Gastrocnemius medialis (tissue), 4 donors: ENCODE measurements at regions not wholly inside any gene's neighbourhood (a gene's known extent, or its start where the extent isn't known, plus 50 kb on each side); places are given as distances from the start of the nearest gene placed in this dataset.

Experiments used
- ATAC-seq, 2 donors: fragments of 150-250 bp; one replicate each; pipeline ENCODE4 v1.9.1; 2016
- DNase-seq, 2 donors: peaks; one replicate each; pipeline ENCODE4 v3.0.0-alpha.2; 2019
- H3K27ac ChIP-seq, 4 donors: fragments of 200-600 bp; sonication (generic); 1 replicate in 1 of 4; 2 replicates in 3 of 4; pipeline ENCODE4 v1.5.1; 2016 to 2018; ENCODE audit warnings: mild to moderate bottlenecking in 2 of 4, moderate library complexity in 1 of 4
- H3K27me3 ChIP-seq, 3 donors: fragments of 200-600 bp; sonication (generic) in 2 of 3; 1 replicate in 1 of 3; 2 replicates in 2 of 3; pipeline versions ENCODE4 v1.5.1 to v1.6.0; 2016 to 2019; ENCODE audit warnings: mild to moderate bottlenecking in 1 of 3, moderate library complexity in 1 of 3
- H3K36me3 ChIP-seq, 2 donors: fragments of 200-600 bp; sonication (generic) in 1 of 2; one replicate each; pipeline ENCODE4 v1.5.1; 2017 to 2018
- H3K4me1 ChIP-seq, 2 donors: fragments of 200-600 bp; sonication (generic) in 1 of 2; one replicate each; pipeline ENCODE4 v1.5.1; 2016 to 2017; ENCODE audit warnings: mild to moderate bottlenecking in 2 of 2
- H3K4me3 ChIP-seq, 4 donors: fragments of 200-600 bp; sonication (generic) in 3 of 4; 1 replicate in 1 of 4; 2 replicates in 3 of 4; pipeline ENCODE4 v1.5.1; 2016 to 2019; ENCODE audit warnings: mild to moderate bottlenecking in 2 of 4
- H3K9me3 ChIP-seq, 3 donors: fragments of 200-600 bp; sonication (generic) in 2 of 3; 1 replicate in 1 of 3; 2 replicates in 2 of 3; pipeline ENCODE4 v1.5.1; 2016 to 2019
- POLR2A ChIP-seq, 2 donors: fragments of 450-650 bp; IDR thresholded peaks; one replicate each; pipeline ENCODE4 v1.6.1; 2017; ENCODE audit warnings: antibody characterized with exemption in 2 of 2, mild to moderate bottlenecking in 2 of 2, moderate library complexity in 2 of 2
- in situ Hi-C, 4 donors: fragments of 200-750 bp; cut with MboI; loops; one replicate each; pipeline versions ENCODE4 v1.15.0 to v1.8.0; 2017; ENCODE audit warnings: low sequenced_read_pairs in 4 of 4
- intact Hi-C: fragments of 100-400 bp; cut with DNase I; formaldehyde crosslinking; loops from one replicate; pipeline ENCODE4 v1.15.1; 2023; ENCODE audit warnings: low total_unique reads
- TF ChIP-seq, protein P1 (sequence below), 5 experiments: fragments of 450-650 bp in 3 of 5; fragments of 200-600 bp in 2 of 5; sonication (generic) in 2 of 5; IDR thresholded peaks in 4 of 5; conservative IDR thresholded peaks in 1 of 5; 1 replicate in 4 of 5; 2 replicates in 1 of 5; pipeline ENCODE4 v1.5.1; 2016 to 2019; ENCODE audit warnings: antibody characterized with exemption in 5 of 5, mild to moderate bottlenecking in 3 of 5, moderate library complexity in 3 of 5

DNA sequence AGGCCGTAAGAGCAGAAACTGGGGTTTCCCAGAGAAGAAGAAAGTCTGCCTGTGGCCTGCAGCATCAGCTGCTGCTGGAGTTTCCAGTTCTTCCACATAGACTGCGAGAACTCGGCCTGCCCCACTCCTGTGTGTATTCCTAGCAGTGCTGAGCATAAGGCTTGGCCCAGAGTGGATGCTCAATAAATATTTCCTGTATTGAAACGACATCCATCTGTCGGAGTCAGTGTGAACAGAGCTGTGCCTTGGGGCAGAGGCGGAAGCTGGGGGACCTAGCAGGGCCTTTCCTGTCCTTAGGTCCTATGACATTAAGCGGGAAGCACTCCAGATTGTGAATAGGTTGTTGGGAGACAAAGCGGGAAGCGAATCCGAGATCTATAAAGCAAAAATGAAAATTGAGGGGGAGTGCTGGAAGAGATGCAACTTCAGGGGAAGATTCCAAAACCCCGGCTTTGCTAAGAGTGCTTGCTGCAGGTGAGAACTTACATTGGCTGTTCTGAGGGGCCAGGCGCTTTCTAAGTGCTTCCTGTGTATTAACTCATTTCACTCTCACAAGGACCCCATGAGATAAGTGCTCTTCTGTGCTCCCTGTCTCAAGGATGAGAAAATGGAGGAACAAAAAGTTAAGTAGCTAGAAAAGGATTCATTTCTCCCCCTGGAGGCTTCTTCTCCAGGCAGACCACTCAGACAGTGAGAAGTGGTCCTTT lies 76.1 kb upstream of the CXCL14 start:
- ATAC-seq (no peak), DNase-seq (no peak)
- no peak for TF ChIP-seq POLR2A (IDR thresholded peaks at IDR 0.05)
- TF ChIP-seq, protein P1, sequence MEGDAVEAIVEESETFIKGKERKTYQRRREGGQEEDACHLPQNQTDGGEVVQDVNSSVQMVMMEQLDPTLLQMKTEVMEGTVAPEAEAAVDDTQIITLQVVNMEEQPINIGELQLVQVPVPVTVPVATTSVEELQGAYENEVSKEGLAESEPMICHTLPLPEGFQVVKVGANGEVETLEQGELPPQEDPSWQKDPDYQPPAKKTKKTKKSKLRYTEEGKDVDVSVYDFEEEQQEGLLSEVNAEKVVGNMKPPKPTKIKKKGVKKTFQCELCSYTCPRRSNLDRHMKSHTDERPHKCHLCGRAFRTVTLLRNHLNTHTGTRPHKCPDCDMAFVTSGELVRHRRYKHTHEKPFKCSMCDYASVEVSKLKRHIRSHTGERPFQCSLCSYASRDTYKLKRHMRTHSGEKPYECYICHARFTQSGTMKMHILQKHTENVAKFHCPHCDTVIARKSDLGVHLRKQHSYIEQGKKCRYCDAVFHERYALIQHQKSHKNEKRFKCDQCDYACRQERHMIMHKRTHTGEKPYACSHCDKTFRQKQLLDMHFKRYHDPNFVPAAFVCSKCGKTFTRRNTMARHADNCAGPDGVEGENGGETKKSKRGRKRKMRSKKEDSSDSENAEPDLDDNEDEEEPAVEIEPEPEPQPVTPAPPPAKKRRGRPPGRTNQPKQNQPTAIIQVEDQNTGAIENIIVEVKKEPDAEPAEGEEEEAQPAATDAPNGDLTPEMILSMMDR (IDR thresholded peaks at IDR 0.05 in 4 of 5, conservative IDR thresholded peaks at IDR 0.05 in 1 of 5): no peak
- no peaks in the 10 kb centered on the region for H3K27me3 ChIP-seq
- in situ Hi-C loops: no loop called here
- H3K27ac ChIP-seq: no peak overlapping the region
- H3K4me3 ChIP-seq: no peak overlapping the region
- no peaks in the 10 kb centered on the region for H3K36me3 ChIP-seq
- H3K4me1 ChIP-seq: peaks cover 4 to 10% of the 10 kb centered on the region in 2 donors
- no peaks in the 10 kb centered on the region for H3K9me3 ChIP-seq
- intact Hi-C loops: no loop called here

DNA sequence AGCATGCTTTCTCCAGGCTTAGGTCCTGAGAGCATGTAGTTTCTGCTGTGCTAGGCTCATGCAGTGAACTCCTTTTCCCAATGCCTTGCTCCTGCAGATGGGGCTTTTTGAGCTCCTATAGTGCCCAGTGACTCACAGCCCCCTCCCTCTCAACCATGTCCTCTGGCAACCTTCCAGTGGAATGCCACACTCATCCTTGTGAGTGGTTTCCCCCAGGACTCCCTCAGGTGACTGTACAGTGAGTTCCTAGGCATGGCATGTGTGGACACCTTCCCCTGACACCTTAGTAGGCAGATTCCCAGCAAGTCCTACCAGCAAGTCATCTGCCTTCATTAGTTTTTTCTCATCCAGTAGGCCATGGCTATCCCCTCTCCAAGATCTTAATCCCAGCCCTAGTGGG lies 72.4 kb upstream of the CXCL14 start:
- intact Hi-C loops: no loop called here
- in situ Hi-C loops: no loop called here
- Histone ChIP-seq H3K4me1 (no peaks in the 10 kb centered on the region), H3K27me3 (no peaks in the 10 kb centered on the region), H3K27ac (no peak overlapping the region), H3K9me3 (no peaks in the 10 kb centered on the region), H3K4me3 (no peak overlapping the region), H3K36me3 (no peaks in the 10 kb centered on the region)
- DNase-seq (no peak), ATAC-seq (no peak)
- TF ChIP-seq POLR2A (IDR thresholded peaks at IDR 0.05): no peak
- TF ChIP-seq, protein P1 (IDR thresholded peaks at IDR 0.05 in 4 of 5, conservative IDR thresholded peaks at IDR 0.05 in 1 of 5): no peak

- no peaks in the 10 kb centered on the region for H3K4me1 ChIP-seq
- H3K27me3 ChIP-seq: no peaks in the 10 kb centered on the region
- H3K9me3 ChIP-seq: no peaks in the 10 kb centered on the region
- no peak overlapping the region for H3K4me3 ChIP-seq
- no peaks in the 10 kb centered on the region for H3K36me3 ChIP-seq
- TF ChIP-seq, protein P1 (IDR thresholded peaks at IDR 0.05 in 4 of 5, conservative IDR thresholded peaks at IDR 0.05 in 1 of 5): no peak
- no peak for TF ChIP-seq POLR2A (IDR thresholded peaks at IDR 0.05)
- DNase-seq: no peak
- no peak for ATAC-seq
- in situ Hi-C loops: no loop called here
- no peak overlapping the region for H3K27ac ChIP-seq
- intact Hi-C loops: no loop called here
Measured at GRCh38 chr5:135650081-135650480, 71.3 kb upstream of the CXCL14 start.

DNA sequence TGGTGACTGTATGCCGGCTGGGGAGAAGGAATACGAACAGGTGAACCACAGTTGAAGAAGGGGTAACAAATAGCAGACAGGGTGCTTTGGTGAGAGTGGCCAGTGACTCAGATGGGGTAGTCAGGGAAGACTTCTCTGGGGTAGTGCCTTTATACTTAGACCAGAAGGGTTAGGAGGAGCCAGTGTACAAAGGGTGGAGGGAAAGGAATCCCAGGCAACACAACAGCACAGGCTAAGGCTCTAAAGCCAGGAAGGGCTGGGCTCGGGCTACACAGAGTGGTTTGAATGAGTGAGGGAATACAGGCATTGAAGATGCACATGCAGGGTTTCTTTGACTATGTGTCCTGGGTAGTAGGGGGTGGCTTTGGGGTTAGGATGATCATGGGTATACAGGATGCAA lies 70.6 kb upstream of the CXCL14 start:
- Histone ChIP-seq H3K4me1 (no peaks in the 10 kb centered on the region), H3K9me3 (no peaks in the 10 kb centered on the region), H3K36me3 (no peaks in the 10 kb centered on the region), H3K4me3 (no peak overlapping the region), H3K27me3 (peaks cover 0 to 3% (median 0%) of the 10 kb centered on the region in 3 donors), H3K27ac (no peak overlapping the region)
- intact Hi-C loops: no loop called here
- TF ChIP-seq POLR2A (IDR thresholded peaks at IDR 0.05): no peak
- TF ChIP-seq, protein P1 (IDR thresholded peaks at IDR 0.05 in 4 of 5, conservative IDR thresholded peaks at IDR 0.05 in 1 of 5): no peak
- no peak for DNase-seq
- in situ Hi-C loops: no loop called here
- no peak for ATAC-seq

DNA sequence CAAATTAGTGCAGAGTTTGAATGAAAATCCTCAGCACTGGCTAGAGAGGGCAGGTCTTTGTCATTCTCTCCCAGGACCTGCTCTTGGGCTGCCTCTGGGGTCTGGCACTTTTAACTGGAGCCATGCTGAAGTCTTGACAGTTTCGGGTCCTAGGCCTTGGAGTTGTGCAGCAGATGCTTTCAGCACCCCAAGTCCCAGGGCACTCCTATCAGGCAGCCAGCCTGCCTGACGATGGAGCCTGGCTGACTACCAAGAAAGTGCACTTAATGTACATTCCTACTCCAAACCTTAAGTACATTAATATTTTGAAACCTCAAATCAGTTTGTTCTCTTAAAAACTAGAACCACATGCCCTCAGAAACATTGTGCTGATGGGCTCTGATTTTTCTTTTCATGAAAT lies 69.3 kb upstream of the CXCL14 start:
- no peak for DNase-seq
- H3K4me1 ChIP-seq: no peaks in the 10 kb centered on the region
- no peak for ATAC-seq
- H3K9me3 ChIP-seq: no peaks in the 10 kb centered on the region
- H3K27me3 ChIP-seq: peaks cover 0 to 3% (median 0%) of the 10 kb centered on the region in 3 donors
- no peak overlapping the region for H3K27ac ChIP-seq
- no peaks in the 10 kb centered on the region for H3K36me3 ChIP-seq
- intact Hi-C loops: no loop called here
- no peak overlapping the region for H3K4me3 ChIP-seq
- TF ChIP-seq, protein P1 (IDR thresholded peaks at IDR 0.05 in 4 of 5, conservative IDR thresholded peaks at IDR 0.05 in 1 of 5): no peak
- no peak for TF ChIP-seq POLR2A (IDR thresholded peaks at IDR 0.05)
- in situ Hi-C loops: no loop called here
